HL-60 (cell line): ENCODE measurements at regions not wholly inside any gene's neighbourhood (a gene's known extent, or its start where the extent isn't known, plus 50 kb on each side); places are given as distances from the start of the nearest gene placed in this dataset.
"Not testable (repeated sequence)": the region's sequence is repeated elsewhere in the genome, so short reads cannot be mapped to it uniquely, and the experiment has no call there.

Experiments
- DNase-seq, 2 experiments: peaks; one replicate each; pipeline ENCODE4 v3.0.0-alpha.2; 2010 to 2020; ENCODE audit warnings: low read depth in 1 of 2, low spot score in 1 of 2
- H3K27ac ChIP-seq: fragments of 250-450 bp; sonication (Bioruptor Pico); replicated peaks from 2 replicates; pipeline ENCODE4 v1.5.1; 2020; ENCODE audit warnings: mild to moderate bottlenecking, moderate library complexity
- H3K27me3 ChIP-seq: fragments of 250-450 bp; sonication (Bioruptor Pico); 2 replicates; pipeline ENCODE4 v1.5.1; 2021; ENCODE audit warnings: mild to moderate bottlenecking, moderate library complexity; ENCODE audit not compliant: insufficient read depth, poor library complexity, severe bottlenecking
- H3K4me3 ChIP-seq: replicated peaks from 2 replicates; pipeline ENCODE4 v1.5.1; 2011; ENCODE audit warnings: mild to moderate bottlenecking, control low read depth, low read length; ENCODE audit not compliant: insufficient read depth
- GABPA ChIP-seq: IDR thresholded peaks from 2 replicates; pipeline ENCODE4 v1.6.1; 2012; ENCODE audit warnings: low read depth
- POLR2AphosphoS5 ChIP-seq: IDR thresholded peaks from 2 replicates; pipeline ENCODE4 v1.6.1; 2012; ENCODE audit warnings: low read depth
- REST ChIP-seq: IDR thresholded peaks from 2 replicates; pipeline ENCODE4 v1.6.1; 2012; ENCODE audit warnings: low read depth; ENCODE audit not compliant: insufficient replicate concordance
- SPI1 ChIP-seq: IDR thresholded peaks from 2 replicates; pipeline ENCODE4 v1.6.1; 2012; ENCODE audit warnings: low read depth, mild to moderate bottlenecking, borderline replicate concordance
- TF ChIP-seq, protein P1 (sequence below): IDR thresholded peaks from one replicate; pipeline ENCODE4 v1.5.1; 2011; ENCODE audit warnings: low read length, control low read depth, inconsistent platforms; ENCODE audit not compliant: insufficient read depth

DNA sequence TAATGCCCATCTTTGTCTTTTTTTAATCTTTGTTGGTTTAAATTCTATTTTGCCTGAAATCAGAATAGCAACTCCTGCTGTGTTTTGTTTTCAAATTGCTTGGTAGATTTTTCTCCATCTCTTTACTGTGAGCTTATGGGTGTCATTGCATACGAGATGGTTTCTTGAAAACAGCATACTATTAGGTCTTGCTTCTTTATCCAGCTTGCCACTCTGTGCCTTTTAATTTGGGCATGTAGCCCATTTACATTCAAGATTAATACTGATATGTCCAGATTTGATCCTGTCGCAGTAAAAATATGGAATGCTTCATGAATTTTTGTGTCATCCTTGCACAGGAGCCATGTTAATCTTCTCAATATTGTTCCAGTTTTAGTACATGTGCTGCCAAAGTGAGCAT lies 316.6 kb downstream of the CGGBP1 start:
- H3K27ac ChIP-seq = no peak overlapping the region
- TF ChIP-seq, protein P1, sequence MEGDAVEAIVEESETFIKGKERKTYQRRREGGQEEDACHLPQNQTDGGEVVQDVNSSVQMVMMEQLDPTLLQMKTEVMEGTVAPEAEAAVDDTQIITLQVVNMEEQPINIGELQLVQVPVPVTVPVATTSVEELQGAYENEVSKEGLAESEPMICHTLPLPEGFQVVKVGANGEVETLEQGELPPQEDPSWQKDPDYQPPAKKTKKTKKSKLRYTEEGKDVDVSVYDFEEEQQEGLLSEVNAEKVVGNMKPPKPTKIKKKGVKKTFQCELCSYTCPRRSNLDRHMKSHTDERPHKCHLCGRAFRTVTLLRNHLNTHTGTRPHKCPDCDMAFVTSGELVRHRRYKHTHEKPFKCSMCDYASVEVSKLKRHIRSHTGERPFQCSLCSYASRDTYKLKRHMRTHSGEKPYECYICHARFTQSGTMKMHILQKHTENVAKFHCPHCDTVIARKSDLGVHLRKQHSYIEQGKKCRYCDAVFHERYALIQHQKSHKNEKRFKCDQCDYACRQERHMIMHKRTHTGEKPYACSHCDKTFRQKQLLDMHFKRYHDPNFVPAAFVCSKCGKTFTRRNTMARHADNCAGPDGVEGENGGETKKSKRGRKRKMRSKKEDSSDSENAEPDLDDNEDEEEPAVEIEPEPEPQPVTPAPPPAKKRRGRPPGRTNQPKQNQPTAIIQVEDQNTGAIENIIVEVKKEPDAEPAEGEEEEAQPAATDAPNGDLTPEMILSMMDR = no peak
- TF ChIP-seq REST (no peak), GABPA (no peak), POLR2AphosphoS5 (no peak), SPI1 (no peak)
- H3K4me3 ChIP-seq = no peak overlapping the region
- no peaks in the 10 kb centered on the region for H3K27me3 ChIP-seq
- DNase-seq = no peak

DNA sequence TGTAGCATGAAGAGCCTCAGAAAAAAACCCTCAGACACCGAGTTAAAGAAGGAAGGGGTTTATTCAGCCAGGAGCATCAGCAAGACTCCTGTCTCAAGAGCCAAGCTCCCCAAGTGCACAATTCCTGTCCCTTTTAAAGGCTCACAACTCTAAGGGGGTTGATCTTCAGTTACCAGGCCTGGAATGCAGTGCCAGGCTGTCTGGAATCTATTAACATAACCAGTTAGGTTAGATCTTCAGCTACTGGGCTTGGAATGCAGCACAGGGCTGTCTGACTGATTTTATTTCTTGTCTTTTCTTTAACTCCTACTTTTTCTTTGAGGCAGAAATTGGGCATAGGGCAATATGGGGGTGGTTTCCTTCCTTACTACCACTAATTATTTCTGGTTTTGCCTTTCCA lies 317.9 kb downstream of the CGGBP1 start:
- DNase-seq, H3K27ac ChIP-seq, H3K4me3 ChIP-seq, H3K27me3 ChIP-seq: not testable (repeated sequence)

GRCh38 chr3:87737817-87738216 lies 321.0 kb downstream of the CGGBP1 start:
- not testable (repeated sequence) for H3K27me3 ChIP-seq, H3K4me3 ChIP-seq, DNase-seq, H3K27ac ChIP-seq

- DNase-seq = no peak
- no peaks in the 10 kb centered on the region for H3K27me3 ChIP-seq
- TF ChIP-seq POLR2AphosphoS5 (no peak), SPI1 (no peak), GABPA (no peak), REST (no peak)
- TF ChIP-seq, protein P1 = no peak
- no peak overlapping the region for H3K27ac ChIP-seq
- H3K4me3 ChIP-seq = no peak overlapping the region
Measured at GRCh38 chr3:87733671-87734367, 325.0 kb downstream of the CGGBP1 start.

- TF ChIP-seq GABPA (no peak), POLR2AphosphoS5 (no peak), REST (no peak), SPI1 (no peak)
- TF ChIP-seq, protein P1 = no peak
- DNase-seq = no peak
- no peak overlapping the region for H3K27ac ChIP-seq
- no peak overlapping the region for H3K4me3 ChIP-seq
- no peaks in the 10 kb centered on the region for H3K27me3 ChIP-seq
Measured at GRCh38 chr3:87732294-87732693, 326.5 kb downstream of the CGGBP1 start.
